NCI-H345 (cell line): ENCODE measurements at regions not wholly inside any gene's neighbourhood (a gene's known extent, or its start where the extent isn't known, plus 50 kb on each side); places are given as distances from the start of the nearest gene placed in this dataset.
"Not testable (repeated sequence)": the region's sequence is repeated elsewhere in the genome, so short reads cannot be mapped to it uniquely, and the experiment has no call there.

ENCODE experiments used
- DNase-seq: peaks from one replicate; lab custom pipeline; 2025; lab: John Stamatoyannopoulos, UW

DNA sequence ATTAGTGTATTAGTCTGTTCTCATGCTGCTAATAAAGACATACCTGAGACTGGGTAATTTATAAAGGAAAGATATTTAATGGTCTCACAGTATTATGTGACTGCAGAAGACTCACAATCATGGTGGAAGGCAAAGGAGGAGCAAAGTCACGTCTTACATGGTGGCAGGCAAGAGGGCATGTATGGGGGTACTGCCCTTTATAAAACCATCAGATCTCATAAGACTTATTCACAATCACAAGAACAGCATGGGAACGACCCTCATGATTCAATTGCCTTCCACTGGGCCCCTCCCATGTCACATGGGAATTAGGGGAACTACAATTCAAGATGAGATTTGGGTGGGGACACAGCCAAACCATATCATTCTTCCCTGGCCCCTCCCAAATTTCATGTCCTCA, 52.7 kb upstream of the ST3GAL5 start:
- DNase-seq = not testable (repeated sequence)

DNA sequence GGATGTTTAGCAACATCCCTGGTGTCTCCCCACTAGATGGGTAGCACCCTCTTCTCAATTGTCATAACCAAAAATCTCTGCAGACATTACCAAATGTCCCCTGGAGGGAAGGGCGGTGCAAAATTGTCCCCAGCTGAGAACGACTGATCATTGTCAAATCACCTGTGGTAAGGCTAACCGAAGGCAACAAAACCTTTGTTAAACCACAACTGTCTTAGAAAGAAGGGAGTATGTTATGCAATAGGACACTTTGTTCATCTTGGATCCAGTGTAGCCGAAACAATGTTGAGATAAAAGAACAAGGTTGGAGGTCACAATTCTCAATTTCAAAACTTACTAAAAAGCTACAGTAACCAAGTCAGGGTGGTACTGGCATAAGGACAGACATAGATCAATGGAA, 50.3 kb upstream of the ST3GAL5 start:
- DNase-seq = no peak
